RKO (cell line): ENCODE measurements at regions not wholly inside any gene's neighbourhood (a gene's known extent, or its start where the extent isn't known, plus 50 kb on each side); places are given as distances from the start of the nearest gene placed in this dataset.
A peak's percentile ranks its signal among the peaks of the same experiment; 100 is the strongest.
"Not testable (repeated sequence)": the region's sequence is repeated elsewhere in the genome, so short reads cannot be mapped to it uniquely, and the experiment has no call there.

Source experiments
- DNase-seq: peaks from one replicate; pipeline ENCODE4 v3.0.0-alpha.2; 2016; ENCODE audit warnings: low spot score

DNA sequence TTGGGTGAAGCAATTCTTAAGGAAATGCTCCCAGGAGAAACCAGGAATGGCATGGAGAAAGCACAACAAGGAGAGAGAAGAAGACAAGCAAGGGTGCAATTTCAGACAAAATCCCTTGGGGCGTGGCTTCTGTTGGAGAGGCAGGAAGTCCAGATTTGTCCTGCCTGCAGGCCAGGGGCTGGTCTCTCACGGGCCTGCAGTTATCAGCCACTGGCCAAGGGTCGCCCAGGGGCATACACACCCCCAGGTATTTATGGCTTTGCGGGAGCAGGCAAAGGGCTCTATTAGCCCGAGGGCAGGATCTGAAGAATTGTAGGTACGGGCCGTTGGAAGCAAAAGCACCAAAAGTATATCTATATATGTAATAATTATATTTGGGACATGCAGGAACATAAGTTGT is 87.7 kb downstream of the IYD start:
- no peak for DNase-seq

- no peak for DNase-seq
These were observed 88.3 kb downstream of the IYD start for GRCh38 chr6:150456902-150457643.

DNA sequence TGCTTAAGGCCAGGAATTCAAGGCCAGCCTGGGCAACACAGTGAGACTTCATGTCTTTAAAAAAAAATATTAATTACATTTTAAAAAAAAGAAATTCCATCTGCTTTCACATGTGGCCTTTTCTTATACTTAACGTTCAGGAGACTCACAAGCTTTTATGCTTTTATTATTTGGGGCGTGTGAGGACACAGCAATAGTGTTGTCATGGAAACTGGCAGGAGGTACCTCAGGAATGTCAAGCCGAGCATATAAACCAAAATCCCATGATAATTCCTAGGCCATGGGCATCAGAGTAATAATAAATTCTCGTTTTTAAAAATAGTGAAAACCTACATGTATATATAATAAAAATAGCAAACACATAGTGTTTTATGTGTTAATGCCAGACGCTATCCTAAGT is 89.8 kb downstream of the IYD start:
- no peak for DNase-seq

DNA sequence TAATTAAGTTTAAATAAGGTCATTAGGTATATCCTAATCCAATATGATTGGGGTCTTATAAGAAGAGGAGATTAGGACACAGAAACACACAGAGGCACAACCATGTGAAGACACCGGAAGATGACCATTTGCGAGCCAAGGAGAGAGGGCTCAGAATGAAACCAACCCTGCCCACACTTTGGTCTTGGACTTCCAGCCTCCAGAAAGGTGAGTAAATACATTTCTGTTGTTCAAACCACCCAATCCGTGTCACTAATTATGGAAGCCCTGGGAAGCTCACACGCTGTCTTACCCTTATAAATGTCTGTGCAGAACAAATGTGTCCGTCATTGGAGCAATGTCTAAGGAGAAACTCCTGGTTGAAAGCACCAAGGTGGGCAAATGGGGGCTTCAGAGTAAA is 95.0 kb downstream of the IYD start:
- no peak for DNase-seq

DNA sequence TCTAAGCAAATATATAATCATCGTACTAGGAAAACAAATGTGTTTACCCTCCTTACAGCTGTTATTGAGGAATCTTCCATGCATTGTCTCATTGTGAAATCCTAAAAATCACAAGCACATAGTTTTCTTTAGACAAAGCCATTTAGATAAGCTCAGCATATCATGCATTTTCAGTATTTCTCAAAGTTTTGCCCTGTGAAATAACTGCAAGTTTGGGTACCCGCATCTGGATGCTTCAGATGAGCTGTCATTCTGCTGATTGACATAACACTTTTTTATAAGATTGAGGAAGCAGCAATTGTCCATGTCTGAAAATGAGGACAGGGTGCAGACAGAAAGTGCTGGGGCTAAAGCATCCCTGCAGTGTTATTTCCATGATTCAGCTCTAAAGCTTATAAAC is 96.2 kb downstream of the IYD start:
- DNase-seq, result no peak

DNA sequence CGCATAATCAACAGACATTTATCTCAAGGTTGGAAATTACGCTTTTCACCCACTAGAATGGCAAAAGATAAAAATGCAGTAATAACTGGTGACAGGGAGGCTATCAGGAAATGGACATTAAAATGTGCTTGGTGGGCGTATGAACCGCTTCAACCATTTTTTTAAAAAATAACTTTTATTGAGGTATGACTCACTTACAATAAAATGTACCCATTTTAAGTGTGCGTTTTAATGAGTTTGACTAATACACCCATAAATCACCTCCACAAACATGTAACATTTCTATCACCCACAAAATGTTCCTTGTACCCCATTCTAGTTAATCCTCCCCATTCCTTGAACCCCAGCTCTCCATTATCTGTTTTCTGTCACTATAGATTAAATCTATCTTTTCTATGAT is 96.8 kb downstream of the IYD start:
- no peak for DNase-seq

DNA sequence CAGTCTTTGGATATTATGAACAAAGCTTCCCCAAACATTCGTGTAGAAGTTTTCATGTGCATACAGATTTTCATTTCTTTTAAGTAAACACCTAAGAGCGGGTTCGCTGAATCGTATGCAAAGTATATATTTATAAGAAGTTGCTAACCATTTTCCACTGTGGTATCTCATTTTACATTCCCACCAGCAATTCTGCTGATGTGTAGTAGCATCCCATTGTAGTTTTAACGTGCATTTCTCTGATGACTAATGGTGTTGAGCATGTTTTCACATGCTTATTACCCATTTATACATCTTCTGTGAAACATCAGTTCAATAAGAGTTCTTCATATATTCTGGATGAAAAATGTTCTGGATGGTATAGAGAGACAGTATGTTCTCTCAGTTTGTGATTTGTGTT is 97.4 kb downstream of the IYD start:
- no peak for DNase-seq

- DNase-seq, result no peak
These were observed 101.3 kb downstream of the IYD start for GRCh38 chr6:150470131-150470530.

- no peak for DNase-seq
These were observed 102.3 kb downstream of the IYD start for GRCh38 chr6:150470960-150471665.

GRCh38 chr6:150478656-150479545 is 110.1 kb downstream of the IYD start:
- no peak for DNase-seq

- DNase-seq, result no peak
These were observed 114.1 kb downstream of the IYD start for GRCh38 chr6:150482883-150483409.

GRCh38 chr6:150485161-150485958 is 114.3 kb upstream of the PLEKHG1 start:
- DNase-seq, result no peak

- no peak for DNase-seq
These were observed 113.6 kb upstream of the PLEKHG1 start for GRCh38 chr6:150486048-150486447.

GRCh38 chr6:150490586-150490985 is 109.1 kb upstream of the PLEKHG1 start:
- no peak for DNase-seq

DNA sequence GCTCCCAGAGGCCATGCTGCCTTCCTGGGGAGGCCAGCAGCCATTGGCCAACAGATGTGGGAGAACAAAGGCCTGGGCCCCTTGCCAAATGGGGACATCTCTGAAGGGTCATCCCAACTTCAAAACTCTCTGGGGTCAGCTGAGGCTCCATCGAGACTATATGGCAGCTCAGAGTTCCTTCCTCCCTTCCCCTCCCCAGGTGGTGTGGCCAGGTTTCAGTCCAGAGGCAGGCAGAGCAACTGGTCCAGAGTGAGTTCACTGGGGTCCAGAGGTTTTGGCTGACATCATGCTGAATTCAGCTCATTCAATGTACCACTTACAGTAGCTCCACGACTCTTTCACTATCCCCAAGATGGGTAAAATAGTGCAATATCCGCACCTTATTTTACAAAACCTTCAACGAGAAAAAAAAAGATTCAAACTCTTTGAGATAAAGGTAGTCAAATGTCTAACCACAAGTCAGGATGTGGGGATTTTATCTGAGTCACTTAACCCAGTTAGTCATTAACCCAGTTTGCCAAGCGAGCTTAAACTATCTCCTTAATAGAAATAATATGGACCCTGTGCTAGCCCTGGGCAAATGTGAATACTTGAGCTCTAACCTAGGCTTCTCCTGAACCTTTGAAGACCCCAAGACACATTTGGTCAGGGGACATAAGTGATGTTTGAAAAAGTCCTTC is 108.4 kb upstream of the PLEKHG1 start:
- peak; percentile 21 for DNase-seq

DNA sequence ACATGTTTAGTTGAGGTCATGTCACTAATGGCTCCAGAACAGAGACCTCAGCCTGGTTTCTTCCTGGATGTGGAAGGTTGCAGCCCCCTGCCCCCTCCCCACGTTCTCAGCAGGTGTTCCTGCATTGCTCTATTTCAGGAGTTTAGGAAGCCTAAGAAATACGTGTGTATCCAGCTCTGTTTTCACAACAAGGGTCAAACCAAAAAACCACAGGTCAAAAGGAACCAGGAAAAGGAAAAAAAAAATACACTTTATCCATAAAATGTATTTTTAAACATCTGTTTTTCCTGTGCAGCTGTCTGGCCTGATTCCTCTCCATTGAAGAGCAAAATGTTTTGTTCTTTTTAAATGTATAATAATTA is 107.9 kb upstream of the PLEKHG1 start:
- no peak for DNase-seq

DNA sequence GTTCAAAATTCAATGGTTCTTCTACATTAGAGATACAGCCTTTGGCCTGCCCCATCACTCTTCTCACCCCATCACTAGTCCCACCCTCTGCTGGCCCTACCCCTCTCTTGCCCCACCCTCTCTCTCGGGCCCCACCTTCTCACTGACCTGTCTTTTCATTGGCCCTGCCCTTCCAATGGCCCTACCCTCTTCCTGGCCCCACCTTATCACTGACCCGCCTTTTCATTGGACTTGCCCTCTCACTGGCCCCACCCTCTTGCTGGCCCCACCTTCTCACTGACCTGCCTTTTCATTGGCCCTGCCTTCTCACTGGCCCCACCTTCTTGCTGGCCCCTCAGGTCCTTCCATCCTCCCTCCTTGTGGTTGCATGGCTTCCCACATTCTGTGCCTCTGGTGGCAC is 107.2 kb upstream of the PLEKHG1 start:
- no peak for DNase-seq

- no peak for DNase-seq
These were observed 106.7 kb upstream of the PLEKHG1 start for GRCh38 chr6:150492941-150493340.

DNA sequence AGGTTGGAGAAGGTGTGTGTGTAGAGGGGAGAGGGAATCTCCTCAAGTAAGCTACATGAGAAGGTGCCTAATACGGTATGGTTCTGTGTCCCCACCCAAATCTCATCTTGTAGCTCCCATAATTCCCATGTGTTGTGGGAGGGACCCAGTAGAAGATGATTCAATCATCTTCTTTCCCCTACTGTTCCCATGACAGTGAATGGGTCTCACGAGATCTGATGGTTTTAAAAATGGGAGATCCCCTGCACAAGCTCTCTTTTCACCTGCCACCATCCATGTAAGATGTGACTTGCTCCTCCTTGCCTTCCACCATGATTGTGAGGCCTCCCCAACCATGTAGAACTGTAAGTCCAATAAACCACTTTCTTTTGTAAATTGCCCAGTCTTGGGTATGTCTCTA is 106.1 kb upstream of the PLEKHG1 start:
- DNase-seq, result not testable (repeated sequence)

- no peak for DNase-seq
These were observed 105.4 kb upstream of the PLEKHG1 start for GRCh38 chr6:150494241-150494640.

GRCh38 chr6:150495126-150495525 is 104.6 kb upstream of the PLEKHG1 start:
- no peak for DNase-seq
